Transverse colon (tissue), 4 donors: ENCODE measurements at regions not wholly inside any gene's neighbourhood (a gene's known extent, or its start where the extent isn't known, plus 50 kb on each side); places are given as distances from the start of the nearest gene placed in this dataset.

Experiments
- DNase-seq: peaks from one replicate; pipeline ENCODE4 v3.0.0-alpha.2; 2019
- H3K27ac ChIP-seq, 4 donors: fragments of 200-600 bp; sonication (generic); 2 replicates each; pipeline ENCODE4 v1.5.1; 2016 to 2018; ENCODE audit warnings: inconsistent platforms in 4 of 4
- H3K27me3 ChIP-seq: fragments of 200-600 bp; sonication (generic); 2 replicates; pipeline ENCODE4 v1.5.1; 2017; ENCODE audit warnings: inconsistent platforms
- H3K36me3 ChIP-seq, 4 donors: fragments of 200-600 bp; sonication (generic); 2 replicates each; pipeline ENCODE4 v1.5.1; 2017 to 2019; ENCODE audit warnings: inconsistent platforms in 4 of 4
- H3K4me1 ChIP-seq, 4 donors: fragments of 200-600 bp; sonication (generic); 2 replicates each; pipeline ENCODE4 v1.5.1; 2017 to 2020; ENCODE audit warnings: inconsistent platforms in 4 of 4
- H3K4me3 ChIP-seq, 4 donors: fragments of 200-600 bp; sonication (generic); 1 replicate in 1 of 4; 2 replicates in 3 of 4; pipeline versions ENCODE4 v1.5.1 to v1.6.1; 2017 to 2019; ENCODE audit warnings: inconsistent platforms in 4 of 4
- H3K9me3 ChIP-seq, 2 donors: fragments of 200-600 bp; sonication (generic); 2 replicates each; pipeline ENCODE4 v1.5.1; 2017 to 2019; ENCODE audit warnings: inconsistent platforms in 2 of 2
- EP300 ChIP-seq: sonication (generic); formaldehyde crosslinking; IDR thresholded peaks from one replicate; pipeline ENCODE4 v1.6.1; 2017; ENCODE audit warnings: antibody characterized with exemption, low read depth
- POLR2A ChIP-seq: fragments of 450-650 bp; IDR thresholded peaks from one replicate; pipeline ENCODE4 v1.6.1; 2016; ENCODE audit warnings: antibody characterized with exemption, mild to moderate bottlenecking, moderate library complexity
- POLR2AphosphoS5 ChIP-seq, 3 donors: sonication (generic); formaldehyde crosslinking; IDR thresholded peaks; one replicate each; pipeline ENCODE4 v1.6.1; 2016; ENCODE audit warnings: antibody characterized with exemption in 3 of 3
- WGBS, 2 donors: methylation state at CpG; one replicate each; pipeline ENCODE4 v1.1.5; 2018; ENCODE audit warnings: low coverage in 1 of 2; 5-methylcytosine and 5-hydroxymethylcytosine counted together
- in situ Hi-C, 4 donors: fragments of 200-750 bp; cut with MboI; loops; one replicate each; pipeline versions ENCODE4 v1.15.0 to v1.15.1; 2017; ENCODE audit warnings: low sequenced_read_pairs in 3 of 4, low pct_ligation_motif_present in 1 of 4, low pct_unique_long_range_greater_than_20kb in 1 of 4
- intact Hi-C: fragments of 100-400 bp; cut with DNase I; formaldehyde crosslinking; loops from one replicate; pipeline ENCODE4 v1.15.1; 2023; ENCODE audit warnings: low total_unique reads
- TF ChIP-seq, protein P1 (sequence below), 5 experiments: fragments of 200-600 bp in 3 of 5; fragments of 450-650 bp in 2 of 5; sonication (generic) in 3 of 5; IDR thresholded peaks; 1 replicate in 2 of 5; 2 replicates in 3 of 5; pipeline ENCODE4 v1.5.1; 2016 to 2017; ENCODE audit warnings: antibody characterized with exemption in 5 of 5, inconsistent platforms in 3 of 5, mild to moderate bottlenecking in 2 of 5, moderate library complexity in 1 of 5

GRCh38 chr2:20939931-20940795, 103.7 kb downstream of the APOB start:
- Histone ChIP-seq H3K4me1 (peaks cover 0 to 9% (median 3%) of the 10 kb centered on the region in 4 donors), H3K27me3 (no peaks in the 10 kb centered on the region), H3K9me3 (no peaks in the 10 kb centered on the region), H3K4me3 (no peak overlapping the region), H3K36me3 (no peaks in the 10 kb centered on the region), H3K27ac (peak overlapping the region in 3 of 4 donors; percentile 17 to 61 (median 19))
- TF ChIP-seq EP300 (no peak), POLR2AphosphoS5 (IDR thresholded peaks at IDR 0.05) (no peak), POLR2A (no peak)
- TF ChIP-seq, protein P1, sequence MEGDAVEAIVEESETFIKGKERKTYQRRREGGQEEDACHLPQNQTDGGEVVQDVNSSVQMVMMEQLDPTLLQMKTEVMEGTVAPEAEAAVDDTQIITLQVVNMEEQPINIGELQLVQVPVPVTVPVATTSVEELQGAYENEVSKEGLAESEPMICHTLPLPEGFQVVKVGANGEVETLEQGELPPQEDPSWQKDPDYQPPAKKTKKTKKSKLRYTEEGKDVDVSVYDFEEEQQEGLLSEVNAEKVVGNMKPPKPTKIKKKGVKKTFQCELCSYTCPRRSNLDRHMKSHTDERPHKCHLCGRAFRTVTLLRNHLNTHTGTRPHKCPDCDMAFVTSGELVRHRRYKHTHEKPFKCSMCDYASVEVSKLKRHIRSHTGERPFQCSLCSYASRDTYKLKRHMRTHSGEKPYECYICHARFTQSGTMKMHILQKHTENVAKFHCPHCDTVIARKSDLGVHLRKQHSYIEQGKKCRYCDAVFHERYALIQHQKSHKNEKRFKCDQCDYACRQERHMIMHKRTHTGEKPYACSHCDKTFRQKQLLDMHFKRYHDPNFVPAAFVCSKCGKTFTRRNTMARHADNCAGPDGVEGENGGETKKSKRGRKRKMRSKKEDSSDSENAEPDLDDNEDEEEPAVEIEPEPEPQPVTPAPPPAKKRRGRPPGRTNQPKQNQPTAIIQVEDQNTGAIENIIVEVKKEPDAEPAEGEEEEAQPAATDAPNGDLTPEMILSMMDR (IDR thresholded peaks at IDR 0.05) = no peak
- 36 to 45% methylated on average over 12 to 13 of the region's 13 CpGs for WGBS, 2 donors
- no peak for DNase-seq
- intact Hi-C loops = no loop called here
- in situ Hi-C loops = no loop called here

- 44 to 70% methylated on average over 1 of the region's 1 CpG for WGBS, 2 donors
- in situ Hi-C loops = no loop called here
- no peaks in the 10 kb centered on the region for H3K27me3 ChIP-seq
- H3K27ac ChIP-seq = no peak overlapping the region
- H3K4me1 ChIP-seq = peaks cover 0 to 10% (median 5%) of the 10 kb centered on the region in 4 donors
- intact Hi-C loops = no loop called here
- H3K9me3 ChIP-seq = no peaks in the 10 kb centered on the region
- DNase-seq = no peak
- no peaks in the 10 kb centered on the region for H3K36me3 ChIP-seq
- TF ChIP-seq, protein P1 (IDR thresholded peaks at IDR 0.05) = no peak
- TF ChIP-seq EP300 (no peak), POLR2A (no peak), POLR2AphosphoS5 (IDR thresholded peaks at IDR 0.05) (no peak)
- H3K4me3 ChIP-seq = no peak overlapping the region
Measured at GRCh38 chr2:20937353-20937752, 106.5 kb downstream of the APOB start.

- Histone ChIP-seq H3K36me3 (no peaks in the 10 kb centered on the region), H3K4me1 (peaks cover 0 to 10% (median under 1%) of the 10 kb centered on the region in 4 donors), H3K9me3 (no peaks in the 10 kb centered on the region), H3K27me3 (no peaks in the 10 kb centered on the region), H3K27ac (no peak overlapping the region), H3K4me3 (no peak overlapping the region)
- intact Hi-C loops = no loop called here
- TF ChIP-seq, protein P1 (IDR thresholded peaks at IDR 0.05) = no peak
- no peak for TF ChIP-seq POLR2AphosphoS5 (IDR thresholded peaks at IDR 0.05)
- no peak for TF ChIP-seq EP300
- DNase-seq = no peak
- 54 to 67% methylated on average over 6 to 11 of the region's 11 CpGs for WGBS, 2 donors
- in situ Hi-C loops = no loop called here
Measured at GRCh38 chr2:20935168-20935775, 108.6 kb downstream of the APOB start.

DNA sequence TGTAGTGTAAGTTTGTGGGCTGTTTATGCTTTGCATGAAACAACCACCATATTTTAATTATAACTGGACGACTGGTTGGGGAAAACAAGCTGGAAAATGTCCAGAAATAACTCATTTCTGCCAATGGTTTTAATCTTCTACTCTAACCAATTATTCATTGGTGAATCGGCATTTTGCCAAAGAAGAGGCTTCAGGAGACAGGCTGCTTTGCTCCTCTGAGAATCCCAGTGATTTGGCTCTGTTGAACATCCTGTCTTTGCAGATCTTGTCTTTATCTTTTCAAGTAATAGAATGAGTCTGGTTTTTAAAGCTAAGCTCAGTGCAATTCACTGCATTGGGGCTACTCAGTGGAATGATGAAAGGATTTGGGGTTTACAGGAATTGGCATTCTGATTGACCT, 109.6 kb downstream of the APOB start:
- in situ Hi-C loops = no loop called here
- intact Hi-C loops = no loop called here
- TF ChIP-seq POLR2A (no peak), EP300 (no peak), POLR2AphosphoS5 (IDR thresholded peaks at IDR 0.05) (no peak)
- TF ChIP-seq, protein P1 (IDR thresholded peaks at IDR 0.05) = no peak

More for the DNA sequence above, 109.6 kb downstream of the APOB start:
- Histone ChIP-seq H3K36me3 (no peaks in the 10 kb centered on the region), H3K9me3 (no peaks in the 10 kb centered on the region), H3K4me3 (no peak overlapping the region), H3K27me3 (no peaks in the 10 kb centered on the region), H3K4me1 (peaks cover 0 to 4% (median 0%) of the 10 kb centered on the region in 4 donors), H3K27ac (peak overlapping the region in 2 of 4 donors; percentile 31 to 32)
- WGBS, 2 donors = 44% methylated on average over 2 of the region's 2 CpGs; no CpG with 5 or more reads in 1 of the 2 donors
- no peak for DNase-seq
